ENCODE measurements at regions not wholly inside any gene's neighbourhood (a gene's known extent, or its start where the extent isn't known, plus 50 kb on each side); places are given as distances from the start of the nearest gene placed in this dataset.

GRCh38 chrX:51955200-51955599, 61.8 kb downstream of the MAGED1 start:
- no peak for TF ChIP-seq POLR2A (IDR thresholded peaks at IDR 0.05; ENCODE audit: low read length)
- TF ChIP-seq GATA1 (IDR thresholded peaks at IDR 0.05; ENCODE audit: low read depth, low read length): no peak

All from erythroblast (primary cell).